ENCODE measurements at regions not wholly inside any gene's neighbourhood (a gene's known extent, or its start where the extent isn't known, plus 50 kb on each side); places are given as distances from the start of the nearest gene placed in this dataset.
A peak's percentile ranks its signal among the peaks of the same experiment; 100 is the strongest.

- Histone ChIP-seq H3K36me3 (ENCODE audit: control insufficient read depth, insufficient read depth, low read length) (no peaks in the 10 kb centered on the region), H3K27me3 (replicated peaks; ENCODE audit: control insufficient read depth, insufficient read depth, low read length) (no peaks in the 10 kb centered on the region), H3K9me3 (no peaks in the 10 kb centered on the region), H3K4me1 (peaks cover 17% of the 10 kb centered on the region), H3K4me3 (ENCODE audit: low read depth, low read length) (no peak overlapping the region)
- H3K4me1 Mint-ChIP-seq (ENCODE audit: low read depth, unreplicated experiment): peaks cover 23% of the 10 kb centered on the region
- TF ChIP-seq, protein P1, sequence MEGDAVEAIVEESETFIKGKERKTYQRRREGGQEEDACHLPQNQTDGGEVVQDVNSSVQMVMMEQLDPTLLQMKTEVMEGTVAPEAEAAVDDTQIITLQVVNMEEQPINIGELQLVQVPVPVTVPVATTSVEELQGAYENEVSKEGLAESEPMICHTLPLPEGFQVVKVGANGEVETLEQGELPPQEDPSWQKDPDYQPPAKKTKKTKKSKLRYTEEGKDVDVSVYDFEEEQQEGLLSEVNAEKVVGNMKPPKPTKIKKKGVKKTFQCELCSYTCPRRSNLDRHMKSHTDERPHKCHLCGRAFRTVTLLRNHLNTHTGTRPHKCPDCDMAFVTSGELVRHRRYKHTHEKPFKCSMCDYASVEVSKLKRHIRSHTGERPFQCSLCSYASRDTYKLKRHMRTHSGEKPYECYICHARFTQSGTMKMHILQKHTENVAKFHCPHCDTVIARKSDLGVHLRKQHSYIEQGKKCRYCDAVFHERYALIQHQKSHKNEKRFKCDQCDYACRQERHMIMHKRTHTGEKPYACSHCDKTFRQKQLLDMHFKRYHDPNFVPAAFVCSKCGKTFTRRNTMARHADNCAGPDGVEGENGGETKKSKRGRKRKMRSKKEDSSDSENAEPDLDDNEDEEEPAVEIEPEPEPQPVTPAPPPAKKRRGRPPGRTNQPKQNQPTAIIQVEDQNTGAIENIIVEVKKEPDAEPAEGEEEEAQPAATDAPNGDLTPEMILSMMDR (IDR thresholded peaks at IDR 0.05; ENCODE audit: insufficient read depth in 1 of 2, low read depth in 1 of 2, low read length in 1 of 2, severe bottlenecking in 1 of 2, unreplicated experiment in 1 of 2): no peak
- CTCF ChIA-PET: no interaction called here
- no peak overlapping the region for H3K4me3 Mint-ChIP-seq (ENCODE audit: unreplicated experiment)
- H3K27ac Mint-ChIP-seq (ENCODE audit: unreplicated experiment): no peak overlapping the region
- intact Hi-C loops (cut with micrococcal nuclease; ENCODE audit: unreplicated experiment): no loop called here
- BruUV-seq (replicated peaks): no TSS peak
- H3K36me3 Mint-ChIP-seq (ENCODE audit: insufficient read depth, unreplicated experiment): no peaks in the 10 kb centered on the region
- POLR2A ChIA-PET: no interaction called here
- H3K27me3 Mint-ChIP-seq (ENCODE audit: insufficient read depth, unreplicated experiment): no peaks in the 10 kb centered on the region
- H3K9me3 Mint-ChIP-seq (ENCODE audit: unreplicated experiment): no peaks in the 10 kb centered on the region
- no peak for DNase-seq
Measured at GRCh38 chr15:100762289-100762688, 117.3 kb upstream of the ALDH1A3 start.

GRCh38 chr15:100762913-100763834, 116.5 kb upstream of the ALDH1A3 start:
- H3K4me1 ChIP-seq: peaks cover 14% of the 10 kb centered on the region
- no peak for DNase-seq
- ChIA-PET CTCF (no interaction called here), POLR2A (no interaction called here)
- peak overlapping the region; percentile 36 for H3K27ac Mint-ChIP-seq (ENCODE audit: unreplicated experiment)
- TF ChIP-seq, protein P1 (IDR thresholded peaks at IDR 0.05; ENCODE audit: insufficient read depth in 1 of 2, low read depth in 1 of 2, low read length in 1 of 2, severe bottlenecking in 1 of 2, unreplicated experiment in 1 of 2): no peak
- H3K4me3 ChIP-seq (ENCODE audit: low read depth, low read length): no peak overlapping the region
- no peaks in the 10 kb centered on the region for H3K27me3 ChIP-seq (replicated peaks; ENCODE audit: control insufficient read depth, insufficient read depth, low read length)
- H3K4me3 Mint-ChIP-seq (ENCODE audit: unreplicated experiment): no peak overlapping the region
- H3K36me3 Mint-ChIP-seq (ENCODE audit: insufficient read depth, unreplicated experiment): no peaks in the 10 kb centered on the region
- no peaks in the 10 kb centered on the region for H3K27me3 Mint-ChIP-seq (ENCODE audit: insufficient read depth, unreplicated experiment)
- intact Hi-C loops (cut with micrococcal nuclease; ENCODE audit: unreplicated experiment): no loop called here
- H3K9me3 ChIP-seq: no peaks in the 10 kb centered on the region
- no TSS peak for BruUV-seq (replicated peaks)
- no peaks in the 10 kb centered on the region for H3K9me3 Mint-ChIP-seq (ENCODE audit: unreplicated experiment)
- peaks cover 23% of the 10 kb centered on the region for H3K4me1 Mint-ChIP-seq (ENCODE audit: low read depth, unreplicated experiment)
- H3K36me3 ChIP-seq (ENCODE audit: control insufficient read depth, insufficient read depth, low read length): no peaks in the 10 kb centered on the region

GRCh38 chr15:100763835-100764750, 115.5 kb upstream of the ALDH1A3 start:
- POLR2A ChIA-PET: no interaction called here
- Histone ChIP-seq H3K4me1 (peaks cover 13% of the 10 kb centered on the region), H3K4me3 (ENCODE audit: low read depth, low read length) (no peak overlapping the region), H3K36me3 (ENCODE audit: control insufficient read depth, insufficient read depth, low read length) (no peaks in the 10 kb centered on the region), H3K27me3 (replicated peaks; ENCODE audit: control insufficient read depth, insufficient read depth, low read length) (no peaks in the 10 kb centered on the region), H3K9me3 (no peaks in the 10 kb centered on the region)
- TF ChIP-seq, protein P1 (IDR thresholded peaks at IDR 0.05; ENCODE audit: insufficient read depth in 1 of 2, low read depth in 1 of 2, low read length in 1 of 2, severe bottlenecking in 1 of 2, unreplicated experiment in 1 of 2): no peak
- no peaks in the 10 kb centered on the region for H3K27me3 Mint-ChIP-seq (ENCODE audit: insufficient read depth, unreplicated experiment)
- H3K9me3 Mint-ChIP-seq (ENCODE audit: unreplicated experiment): no peaks in the 10 kb centered on the region
- peaks cover 21% of the 10 kb centered on the region for H3K4me1 Mint-ChIP-seq (ENCODE audit: low read depth, unreplicated experiment)
- H3K27ac Mint-ChIP-seq (ENCODE audit: unreplicated experiment): peak overlapping the region; percentile 36
- no peaks in the 10 kb centered on the region for H3K36me3 Mint-ChIP-seq (ENCODE audit: insufficient read depth, unreplicated experiment)
- no peak for DNase-seq
- no TSS peak for BruUV-seq (replicated peaks)
- intact Hi-C loops (cut with micrococcal nuclease; ENCODE audit: unreplicated experiment): no loop called here
- no peak overlapping the region for H3K4me3 Mint-ChIP-seq (ENCODE audit: unreplicated experiment)
- CTCF ChIA-PET: no interaction called here
